K562 (cell line): ENCODE measurements at regions not wholly inside any gene's neighbourhood (a gene's known extent, or its start where the extent isn't known, plus 50 kb on each side); places are given as distances from the start of the nearest gene placed in this dataset.

ENCODE experiments used
- ATF1 ChIP-seq, 2 experiments: fragments of 450-650 bp in 1 of 2; IDR thresholded peaks; 2 replicates each; pipeline ENCODE4 v1.6.1; 2016; ENCODE audit warnings: missing compliant biosample characterization in 1 of 2, missing genetic modification characterization in 1 of 2
- BCOR ChIP-seq: fragments of 450-650 bp; IDR thresholded peaks from 2 replicates; pipeline ENCODE4 v1.6.1; 2016
- CBFA2T3 ChIP-seq: fragments of 450-650 bp; IDR thresholded peaks from 2 replicates; pipeline ENCODE4 v1.6.1; 2017
- CBX2 ChIP-seq: fragments of 200-600 bp; sonication (generic); IDR thresholded peaks from one replicate; pipeline ENCODE4 v1.6.1; 2012; ENCODE audit warnings: mild to moderate bottlenecking, low read length, inconsistent platforms; ENCODE audit not compliant: insufficient read depth, poor library complexity, severe bottlenecking
- CBX5 ChIP-seq: IDR thresholded peaks from 2 replicates; pipeline ENCODE4 v1.6.1; 2014; ENCODE audit warnings: low read depth, borderline replicate concordance
- CBX8 ChIP-seq: fragments of 200-600 bp; sonication (generic); IDR thresholded peaks from 2 replicates; pipeline ENCODE4 v1.6.1; 2012; ENCODE audit warnings: borderline replicate concordance, mixed run types, low read depth, mild to moderate bottlenecking, moderate library complexity, mixed read lengths, low read length, control low read depth, inconsistent platforms; ENCODE audit not compliant: poor library complexity, severe bottlenecking; ENCODE audit errors: extremely low read depth
- ERF ChIP-seq: fragments of 450-650 bp; formaldehyde crosslinking; IDR thresholded peaks from 2 replicates; pipeline ENCODE4 v1.4.0; 2020; ENCODE audit warnings: mild to moderate bottlenecking, mixed read lengths
- KHSRP ChIP-seq: fragments of 450-650 bp; IDR thresholded peaks from 2 replicates; pipeline ENCODE4 v1.6.1; 2017
- NCOR1 ChIP-seq: fragments of 450-650 bp; IDR thresholded peaks from 2 replicates; pipeline ENCODE4 v1.6.1; 2016; ENCODE audit warnings: mild to moderate bottlenecking, moderate library complexity
- POLR2AphosphoS5 ChIP-seq: IDR thresholded peaks from 2 replicates; pipeline ENCODE4 v1.6.1; 2011; ENCODE audit warnings: mild to moderate bottlenecking, low read depth, low read length, moderate library complexity; ENCODE audit not compliant: control insufficient read depth, insufficient read depth
- PRMT5 ChIP-seq: sonication (generic); formaldehyde crosslinking; IDR thresholded peaks from 2 replicates; pipeline ENCODE4 v1.5.0; 2020; ENCODE audit warnings: missing genetic modification reagents
- PTRF ChIP-seq: fragments of 450-650 bp; IDR thresholded peaks from 2 replicates; pipeline ENCODE4 v1.6.1; 2016; ENCODE audit warnings: mild to moderate bottlenecking, missing genetic modification characterization, missing compliant biosample characterization
- RFX1 ChIP-seq: fragments of 450-650 bp; IDR thresholded peaks from 2 replicates; pipeline ENCODE4 v1.6.1; 2016; ENCODE audit warnings: mild to moderate bottlenecking, moderate library complexity
- TBL1XR1 ChIP-seq, 2 experiments: IDR thresholded peaks; 2 replicates each; pipeline ENCODE4 v1.6.1; 2012; ENCODE audit warnings: improper control_type of control experiment in 2 of 2, low read length in 2 of 2, mild to moderate bottlenecking in 1 of 2
- TFAP4 ChIP-seq: sonication (generic); formaldehyde crosslinking; IDR thresholded peaks from 2 replicates; pipeline ENCODE4 v1.8.0; 2022; ENCODE audit warnings: missing genetic modification reagents, mild to moderate bottlenecking, moderate library complexity, borderline replicate concordance
- TSHZ1 ChIP-seq: fragments of 250-450 bp; sonication (Bioruptor Pico); IDR thresholded peaks from 2 replicates; pipeline ENCODE4 v1.4.0; 2020; ENCODE audit warnings: mild to moderate bottlenecking, moderate library complexity
- USF2 ChIP-seq: sonication (generic); formaldehyde crosslinking; IDR thresholded peaks from 2 replicates; pipeline ENCODE4 v1.5.0; 2020; ENCODE audit warnings: missing genetic modification reagents
- ZHX1 ChIP-seq: fragments of 150-350 bp; conservative IDR thresholded peaks from 2 replicates; pipeline ENCODE4 v1.6.1; 2014; ENCODE audit warnings: low read length
- ZKSCAN3 ChIP-seq: fragments of 250-450 bp; sonication (Bioruptor Pico); IDR thresholded peaks from 2 replicates; pipeline ENCODE4 v1.4.0; 2020
- ZNF212 ChIP-seq: fragments of 450-650 bp; formaldehyde crosslinking; IDR thresholded peaks from 2 replicates; pipeline ENCODE4 v1.4.0; 2020; ENCODE audit warnings: mild to moderate bottlenecking
- ZNF253 ChIP-seq: fragments of 250-450 bp; sonication (Bioruptor Pico); conservative IDR thresholded peaks from 2 replicates; pipeline ENCODE4 v1.6.1; 2021; ENCODE audit warnings: mild to moderate bottlenecking
- ZNF561 ChIP-seq: fragments of 450-650 bp; formaldehyde crosslinking; conservative IDR thresholded peaks from 2 replicates; pipeline ENCODE4 v1.4.0; 2020; ENCODE audit warnings: mild to moderate bottlenecking, moderate library complexity
- ZNF668 ChIP-seq: fragments of 250-450 bp; sonication (Bioruptor Pico); IDR thresholded peaks from 2 replicates; pipeline ENCODE4 v1.8.0; 2022; ENCODE audit warnings: mild to moderate bottlenecking, inconsistent platforms

- TF ChIP-seq TFAP4 (CRISPR knock-in tag) (0 out of 2 replicates have a peak, but pooled peaks have one; percentile 17), TBL1XR1 (IDR thresholded peaks at IDR 0.05; ENCODE audit: low read length in 2 of 2) (peak; percentile 36 to 77; a peak in 2 of 4 replicates), NCOR1 (peak; percentile 93), PRMT5 (CRISPR knock-in tag) (no peak), KHSRP (0 out of 2 replicates have a peak, but pooled peaks have one; percentile 58), ATF1 (CRISPR knock-in tag; IDR thresholded peaks at IDR 0.05) (no peak), ATF1 (tag; IDR thresholded peaks at IDR 0.05) (peak; percentile 94), ZNF212 (CRISPR knock-in tag) (peak; percentile 100), ERF (peak; percentile 100), TSHZ1 (CRISPR knock-in tag) (peak; percentile 100), POLR2AphosphoS5 (peak; percentile 60), USF2 (no peak), CBX2 (no peak), PTRF (tag) (peak; percentile 100), ZNF561 (peak; percentile 99), ZNF253 (CRISPR knock-in tag) (peak; percentile 98), CBX5 (peak; percentile 48; the same call in 1 of the 2 replicates), BCOR (peak; percentile 52; the same call in 1 of the 2 replicates), ZNF668 (CRISPR knock-in tag) (peak; percentile 100), RFX1 (no peak), CBX8 (no peak), ZKSCAN3 (CRISPR knock-in tag) (peak; percentile 96), CBFA2T3 (peak; percentile 98), ZHX1 (no peak)
These were observed 597.4 kb upstream of the CDH5 start (continued) for GRCh38 chr16:65769055-65769465.
